ENCODE measurements at regions not wholly inside any gene's neighbourhood (a gene's known extent, or its start where the extent isn't known, plus 50 kb on each side); places are given as distances from the start of the nearest gene placed in this dataset.

DNA sequence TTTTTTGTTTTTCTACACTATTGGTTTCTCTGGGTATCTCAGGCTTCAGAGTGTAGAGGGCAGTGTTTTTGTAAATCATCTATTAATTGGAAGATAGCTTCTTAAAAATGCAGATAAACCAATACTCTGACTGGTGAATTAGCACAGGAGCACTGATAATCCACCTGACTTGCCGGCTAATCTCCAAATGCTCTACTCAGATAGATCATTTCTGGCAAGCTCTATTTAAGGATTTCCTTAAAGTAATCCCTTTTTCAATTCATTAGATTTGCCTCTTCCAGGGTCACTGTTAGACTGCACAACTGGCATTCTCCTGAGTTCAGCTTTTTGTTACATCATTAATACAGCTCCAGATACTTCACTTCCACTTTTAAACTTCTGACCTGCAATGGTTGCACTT is 1390.3 kb upstream of the NUDT12 start:
- no peak for TF ChIP-seq POLR2A (IDR thresholded peaks at IDR 0.05)
- TF ChIP-seq, protein P1, sequence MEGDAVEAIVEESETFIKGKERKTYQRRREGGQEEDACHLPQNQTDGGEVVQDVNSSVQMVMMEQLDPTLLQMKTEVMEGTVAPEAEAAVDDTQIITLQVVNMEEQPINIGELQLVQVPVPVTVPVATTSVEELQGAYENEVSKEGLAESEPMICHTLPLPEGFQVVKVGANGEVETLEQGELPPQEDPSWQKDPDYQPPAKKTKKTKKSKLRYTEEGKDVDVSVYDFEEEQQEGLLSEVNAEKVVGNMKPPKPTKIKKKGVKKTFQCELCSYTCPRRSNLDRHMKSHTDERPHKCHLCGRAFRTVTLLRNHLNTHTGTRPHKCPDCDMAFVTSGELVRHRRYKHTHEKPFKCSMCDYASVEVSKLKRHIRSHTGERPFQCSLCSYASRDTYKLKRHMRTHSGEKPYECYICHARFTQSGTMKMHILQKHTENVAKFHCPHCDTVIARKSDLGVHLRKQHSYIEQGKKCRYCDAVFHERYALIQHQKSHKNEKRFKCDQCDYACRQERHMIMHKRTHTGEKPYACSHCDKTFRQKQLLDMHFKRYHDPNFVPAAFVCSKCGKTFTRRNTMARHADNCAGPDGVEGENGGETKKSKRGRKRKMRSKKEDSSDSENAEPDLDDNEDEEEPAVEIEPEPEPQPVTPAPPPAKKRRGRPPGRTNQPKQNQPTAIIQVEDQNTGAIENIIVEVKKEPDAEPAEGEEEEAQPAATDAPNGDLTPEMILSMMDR (IDR thresholded peaks at IDR 0.05) = no peak
